ENCODE measurements at regions not wholly inside any gene's neighbourhood (a gene's known extent, or its start where the extent isn't known, plus 50 kb on each side); places are given as distances from the start of the nearest gene placed in this dataset.
A peak's percentile ranks its signal among the peaks of the same experiment; 100 is the strongest.

DNA sequence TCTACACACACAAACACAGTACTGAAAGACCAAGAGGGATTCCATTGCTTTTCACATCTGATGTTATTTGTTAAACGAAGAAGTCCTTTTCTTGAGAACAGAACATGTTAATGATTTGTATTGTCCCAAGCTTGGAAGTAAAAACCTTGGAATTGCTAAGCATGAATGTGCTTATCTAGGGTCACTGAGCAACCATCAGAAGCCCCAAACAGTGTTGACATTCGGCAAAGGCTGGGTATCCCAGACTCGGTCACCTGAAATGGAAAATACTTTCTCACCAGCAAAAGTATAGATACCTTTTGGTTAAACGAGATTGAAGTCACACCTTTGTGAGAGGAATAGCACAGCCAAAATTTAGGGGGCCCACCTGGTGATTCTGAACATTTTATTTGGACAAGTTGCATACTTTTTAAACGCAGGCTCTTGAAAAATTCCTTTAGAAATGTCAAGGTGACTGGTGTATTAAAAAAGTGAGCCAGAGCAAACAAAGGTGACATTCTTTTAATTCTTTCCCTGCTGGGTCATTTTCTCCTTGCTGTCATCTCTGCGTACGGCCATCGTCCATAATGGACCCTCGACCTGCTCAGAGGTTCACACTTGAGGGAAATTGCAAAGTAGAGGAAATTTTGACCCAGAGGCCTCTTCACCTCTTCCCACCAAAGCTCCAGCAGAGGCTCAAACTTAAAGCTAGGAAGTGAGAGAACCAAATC lies 95.8 kb upstream of the FOXA2 start:
- H3K4me3 Mint-ChIP-seq (ENCODE audit: low read depth) = peak overlapping the region; percentile 7
- H3K9me3 Mint-ChIP-seq (ENCODE audit: low read depth) = no peaks in the 10 kb centered on the region
- TF ChIP-seq, protein P1, sequence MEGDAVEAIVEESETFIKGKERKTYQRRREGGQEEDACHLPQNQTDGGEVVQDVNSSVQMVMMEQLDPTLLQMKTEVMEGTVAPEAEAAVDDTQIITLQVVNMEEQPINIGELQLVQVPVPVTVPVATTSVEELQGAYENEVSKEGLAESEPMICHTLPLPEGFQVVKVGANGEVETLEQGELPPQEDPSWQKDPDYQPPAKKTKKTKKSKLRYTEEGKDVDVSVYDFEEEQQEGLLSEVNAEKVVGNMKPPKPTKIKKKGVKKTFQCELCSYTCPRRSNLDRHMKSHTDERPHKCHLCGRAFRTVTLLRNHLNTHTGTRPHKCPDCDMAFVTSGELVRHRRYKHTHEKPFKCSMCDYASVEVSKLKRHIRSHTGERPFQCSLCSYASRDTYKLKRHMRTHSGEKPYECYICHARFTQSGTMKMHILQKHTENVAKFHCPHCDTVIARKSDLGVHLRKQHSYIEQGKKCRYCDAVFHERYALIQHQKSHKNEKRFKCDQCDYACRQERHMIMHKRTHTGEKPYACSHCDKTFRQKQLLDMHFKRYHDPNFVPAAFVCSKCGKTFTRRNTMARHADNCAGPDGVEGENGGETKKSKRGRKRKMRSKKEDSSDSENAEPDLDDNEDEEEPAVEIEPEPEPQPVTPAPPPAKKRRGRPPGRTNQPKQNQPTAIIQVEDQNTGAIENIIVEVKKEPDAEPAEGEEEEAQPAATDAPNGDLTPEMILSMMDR (IDR thresholded peaks at IDR 0.05; ENCODE audit: unreplicated experiment) = no peak
- peak overlapping the region; percentile 97 for H3K27ac Mint-ChIP-seq
- no peaks in the 10 kb centered on the region for H3K27me3 Mint-ChIP-seq
- no peaks in the 10 kb centered on the region for H3K36me3 Mint-ChIP-seq (ENCODE audit: insufficient read depth)
- no peak for DNase-seq (ENCODE audit: low spot score, unreplicated experiment)
- H3K4me1 Mint-ChIP-seq (ENCODE audit: low read depth) = peaks cover 39% of the 10 kb centered on the region

DNA sequence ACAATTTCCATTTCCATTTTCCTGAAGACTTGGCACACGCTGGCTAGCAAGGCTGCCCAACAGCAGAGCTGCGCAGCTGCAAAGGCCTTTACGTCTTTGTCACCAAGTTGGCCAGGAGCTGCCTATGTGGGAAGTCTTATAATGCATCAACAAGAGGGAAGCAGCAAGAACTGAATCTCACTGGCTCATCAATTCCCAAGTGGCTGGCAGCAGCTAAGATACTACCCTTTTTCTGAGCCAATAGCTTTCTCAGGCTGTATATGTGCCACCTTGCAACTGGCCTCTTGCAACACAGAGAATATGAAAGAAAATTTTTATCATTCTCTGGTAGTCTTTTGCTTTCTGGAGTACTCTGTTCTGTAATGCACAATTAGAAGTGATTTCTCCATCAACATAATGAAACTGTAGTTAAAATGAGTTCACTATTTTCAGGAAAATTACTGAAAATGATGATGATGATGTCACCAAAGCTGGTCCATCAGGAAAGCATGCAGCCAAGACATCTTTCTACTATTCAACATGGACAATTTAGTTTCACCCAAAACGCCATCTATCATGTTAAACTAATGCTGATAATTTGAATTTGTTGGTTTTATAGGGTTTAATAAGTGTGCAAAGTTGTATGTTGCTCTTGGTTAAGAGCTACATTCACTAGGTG lies 97.3 kb upstream of the FOXA2 start:
- no peak for DNase-seq (ENCODE audit: low spot score, unreplicated experiment)
- H3K4me1 Mint-ChIP-seq (ENCODE audit: low read depth) = peaks cover 37% of the 10 kb centered on the region
- H3K36me3 Mint-ChIP-seq (ENCODE audit: insufficient read depth) = no peaks in the 10 kb centered on the region
- H3K27me3 Mint-ChIP-seq = no peaks in the 10 kb centered on the region
- H3K4me3 Mint-ChIP-seq (ENCODE audit: low read depth) = no peak overlapping the region
- H3K9me3 Mint-ChIP-seq (ENCODE audit: low read depth) = no peaks in the 10 kb centered on the region
- TF ChIP-seq, protein P1 (IDR thresholded peaks at IDR 0.05; ENCODE audit: unreplicated experiment) = no peak
- no peak overlapping the region for H3K27ac Mint-ChIP-seq

DNA sequence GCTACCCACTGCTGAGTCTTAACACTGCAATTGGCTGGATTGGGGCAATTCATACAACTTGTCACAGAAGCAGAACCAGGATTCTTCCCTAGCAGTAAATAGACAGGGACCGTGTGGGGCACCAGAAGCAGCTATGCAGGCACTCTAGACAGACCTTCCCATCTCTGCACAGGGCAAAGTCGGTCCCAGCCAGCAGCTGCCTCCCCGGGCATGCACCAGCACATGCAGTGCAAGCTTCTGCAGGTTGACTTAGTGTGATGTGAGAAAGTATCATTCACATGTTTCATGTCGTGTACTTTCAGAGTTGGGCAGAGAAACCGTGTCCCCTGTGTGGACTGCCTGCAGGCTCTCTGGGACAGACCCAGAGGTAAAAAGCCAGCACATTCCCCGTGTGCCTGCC lies 98.0 kb upstream of the FOXA2 start:
- Mint-ChIP-seq H3K27ac (no peak overlapping the region), H3K4me3 (ENCODE audit: low read depth) (no peak overlapping the region), H3K27me3 (no peaks in the 10 kb centered on the region), H3K9me3 (ENCODE audit: low read depth) (peaks cover 3% of the 10 kb centered on the region), H3K4me1 (ENCODE audit: low read depth) (peaks cover 35% of the 10 kb centered on the region), H3K36me3 (ENCODE audit: insufficient read depth) (no peaks in the 10 kb centered on the region)
- no peak for DNase-seq (ENCODE audit: low spot score, unreplicated experiment)
- TF ChIP-seq, protein P1 (IDR thresholded peaks at IDR 0.05; ENCODE audit: unreplicated experiment) = no peak

DNA sequence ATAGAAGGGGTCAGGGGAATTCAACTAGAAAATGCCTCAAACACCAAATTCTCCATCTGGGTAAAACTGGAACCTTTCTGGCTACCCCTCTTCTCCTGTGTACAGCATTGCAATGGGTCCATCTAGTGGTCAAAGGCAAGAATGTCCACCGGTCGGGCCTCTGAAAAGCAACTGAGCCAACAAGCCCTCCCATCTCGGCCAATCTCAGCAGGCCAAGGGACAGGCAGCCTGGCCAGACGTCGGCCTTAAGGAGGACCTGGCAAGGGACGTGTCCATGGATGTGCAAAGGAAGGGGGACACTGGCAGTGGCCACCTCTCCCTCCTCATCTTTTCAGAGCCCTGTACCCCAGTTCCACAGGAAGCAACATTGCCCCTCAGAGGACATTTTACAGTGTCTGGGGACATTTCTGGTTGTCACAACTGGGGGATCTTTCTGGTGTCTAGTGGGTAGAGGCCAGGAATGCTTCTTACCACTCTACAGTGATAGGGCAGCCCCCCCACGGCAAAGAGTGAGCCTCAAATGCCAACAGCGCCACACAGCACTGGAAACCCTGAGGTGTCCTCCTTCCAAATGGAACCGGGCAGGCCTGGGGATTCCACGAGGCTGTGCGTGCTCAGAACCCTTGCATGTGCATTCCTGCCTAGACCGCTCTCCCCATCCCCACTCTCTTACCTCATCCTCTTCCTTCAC lies 99.8 kb upstream of the FOXA2 start:
- peak; percentile 64 for DNase-seq (ENCODE audit: low spot score, unreplicated experiment)
- no peak overlapping the region for H3K4me3 Mint-ChIP-seq (ENCODE audit: low read depth)
- peaks cover 5% of the 10 kb centered on the region for H3K27me3 Mint-ChIP-seq
- TF ChIP-seq, protein P1 (IDR thresholded peaks at IDR 0.05; ENCODE audit: unreplicated experiment) = peak; percentile 95
- H3K27ac Mint-ChIP-seq = no peak overlapping the region
- H3K9me3 Mint-ChIP-seq (ENCODE audit: low read depth) = peaks cover 3% of the 10 kb centered on the region
- no peaks in the 10 kb centered on the region for H3K36me3 Mint-ChIP-seq (ENCODE audit: insufficient read depth)
- H3K4me1 Mint-ChIP-seq (ENCODE audit: low read depth) = peaks cover 32% of the 10 kb centered on the region

DNA sequence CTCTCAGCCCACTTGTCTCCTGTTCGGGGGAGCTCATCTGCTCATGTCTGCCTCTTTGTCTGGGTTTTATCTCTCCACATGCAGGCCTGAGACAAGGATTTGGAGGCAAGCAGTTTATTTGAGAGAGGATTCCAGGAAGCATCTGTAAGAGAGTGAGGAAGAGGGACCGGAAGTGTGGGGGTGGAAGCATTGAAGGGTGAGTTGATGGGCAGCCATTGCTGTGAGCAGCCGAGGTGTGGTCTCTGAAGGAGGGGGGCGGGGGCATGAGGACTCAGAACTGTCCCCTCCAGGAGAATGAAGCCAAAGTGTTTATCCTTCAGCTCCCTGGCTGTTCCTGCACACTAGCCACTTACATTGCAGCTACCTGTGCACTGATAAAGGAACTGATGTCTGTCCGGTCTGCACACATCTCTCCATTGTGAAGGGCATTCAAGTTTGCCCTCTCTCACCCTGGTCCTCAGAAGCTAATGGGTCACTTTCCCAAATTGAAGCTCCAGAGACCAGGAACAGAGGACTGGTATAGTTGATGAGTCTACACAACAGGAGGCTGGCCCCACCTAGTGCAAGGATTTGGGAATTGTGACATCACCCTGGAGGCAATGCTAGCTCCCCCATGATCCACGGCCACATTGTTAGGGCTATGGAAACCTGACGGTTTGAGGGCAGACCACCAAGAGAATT lies 100.5 kb upstream of the FOXA2 start:
- DNase-seq (ENCODE audit: low spot score, unreplicated experiment) = no peak
- no peak overlapping the region for H3K4me3 Mint-ChIP-seq (ENCODE audit: low read depth)
- no peak overlapping the region for H3K27ac Mint-ChIP-seq
- H3K4me1 Mint-ChIP-seq (ENCODE audit: low read depth) = peaks cover 25% of the 10 kb centered on the region
- peaks cover 3% of the 10 kb centered on the region for H3K9me3 Mint-ChIP-seq (ENCODE audit: low read depth)
- TF ChIP-seq, protein P1 (IDR thresholded peaks at IDR 0.05; ENCODE audit: unreplicated experiment) = peak; percentile 15
- H3K36me3 Mint-ChIP-seq (ENCODE audit: insufficient read depth) = no peaks in the 10 kb centered on the region
- H3K27me3 Mint-ChIP-seq = peaks cover 5% of the 10 kb centered on the region
